ES-I3 (cell line): ENCODE measurements at regions not wholly inside any gene's neighbourhood (a gene's known extent, or its start where the extent isn't known, plus 50 kb on each side); places are given as distances from the start of the nearest gene placed in this dataset.

Experiments
- H3K36me3 ChIP-seq: 2 replicates; pipeline ENCODE4 v1.6.1; 2013; ENCODE audit warnings: mild to moderate bottlenecking, low read length, control low read depth, moderate library complexity; ENCODE audit not compliant: insufficient read depth
- H3K4me1 ChIP-seq: 2 replicates; pipeline ENCODE4 v1.6.1; 2013; ENCODE audit warnings: mild to moderate bottlenecking, control low read depth, low read length; ENCODE audit not compliant: insufficient read depth
- H3K9ac ChIP-seq: 2 replicates; pipeline ENCODE4 v1.6.1; 2013; ENCODE audit warnings: low read depth, mild to moderate bottlenecking, low read length, moderate library complexity
- H3K9me3 ChIP-seq: 2 replicates; pipeline ENCODE4 v1.6.1; 2013; ENCODE audit warnings: mild to moderate bottlenecking, low read length, moderate library complexity; ENCODE audit not compliant: control insufficient read depth, insufficient read depth

GRCh38 chr21:25369524-25370300 lies 237.6 kb downstream of the MRPL39 start:
- no peaks in the 10 kb centered on the region; the same call in 1 of the 2 replicates for H3K36me3 ChIP-seq

GRCh38 chr21:25368531-25368930 lies 238.8 kb downstream of the MRPL39 start:
- no peaks in the 10 kb centered on the region for H3K9me3 ChIP-seq
- H3K36me3 ChIP-seq: no peaks in the 10 kb centered on the region; the same call in 1 of the 2 replicates
- H3K9ac ChIP-seq: no peak overlapping the region
- peaks cover 22% of the 10 kb centered on the region for H3K4me1 ChIP-seq

More at GRCh38 chr21:25369524-25370300, 237.6 kb downstream of the MRPL39 start:
- Histone ChIP-seq H3K9ac (no peak overlapping the region), H3K9me3 (no peaks in the 10 kb centered on the region), H3K4me1 (peaks cover 31% of the 10 kb centered on the region)

- H3K36me3 ChIP-seq: no peaks in the 10 kb centered on the region; the same call in 1 of the 2 replicates
- H3K4me1 ChIP-seq: peaks cover 6% of the 10 kb centered on the region; the same call in 1 of the 2 replicates
- no peaks in the 10 kb centered on the region for H3K9me3 ChIP-seq
- H3K9ac ChIP-seq: no peak overlapping the region
These were observed 241.2 kb downstream of the MRPL39 start for GRCh38 chr21:25366116-25366515.

- H3K4me1 ChIP-seq: no peaks in the 10 kb centered on the region
- H3K9ac ChIP-seq: no peak overlapping the region
- no peaks in the 10 kb centered on the region for H3K9me3 ChIP-seq
- H3K36me3 ChIP-seq: no peaks in the 10 kb centered on the region; the same call in 1 of the 2 replicates
These were observed 244.7 kb downstream of the MRPL39 start for GRCh38 chr21:25362375-25363267.

GRCh38 chr21:25361765-25362164 lies 245.5 kb downstream of the MRPL39 start:
- H3K9me3 ChIP-seq: no peaks in the 10 kb centered on the region
- H3K4me1 ChIP-seq: no peaks in the 10 kb centered on the region
- no peak overlapping the region for H3K9ac ChIP-seq
- H3K36me3 ChIP-seq: no peaks in the 10 kb centered on the region; the same call in 1 of the 2 replicates

GRCh38 chr21:25361097-25361496 lies 246.2 kb downstream of the MRPL39 start:
- no peaks in the 10 kb centered on the region for H3K4me1 ChIP-seq
- no peaks in the 10 kb centered on the region for H3K9me3 ChIP-seq
- H3K9ac ChIP-seq: no peak overlapping the region
- no peaks in the 10 kb centered on the region for H3K36me3 ChIP-seq

- H3K36me3 ChIP-seq: no peaks in the 10 kb centered on the region
- no peak overlapping the region for H3K9ac ChIP-seq
- H3K9me3 ChIP-seq: no peaks in the 10 kb centered on the region
- H3K4me1 ChIP-seq: no peaks in the 10 kb centered on the region
These were observed 246.7 kb downstream of the MRPL39 start for GRCh38 chr21:25360593-25360992.

GRCh38 chr21:25359724-25360123 lies 247.6 kb downstream of the MRPL39 start:
- Histone ChIP-seq H3K9ac (no peak overlapping the region), H3K9me3 (no peaks in the 10 kb centered on the region), H3K4me1 (no peaks in the 10 kb centered on the region), H3K36me3 (no peaks in the 10 kb centered on the region)

GRCh38 chr21:25350056-25350455 lies 257.2 kb downstream of the MRPL39 start:
- Histone ChIP-seq H3K36me3 (no peaks in the 10 kb centered on the region), H3K9ac (no peak overlapping the region), H3K4me1 (no peaks in the 10 kb centered on the region), H3K9me3 (no peaks in the 10 kb centered on the region)

- Histone ChIP-seq H3K4me1 (peaks cover 3% of the 10 kb centered on the region), H3K9ac (no peak overlapping the region), H3K36me3 (no peaks in the 10 kb centered on the region), H3K9me3 (no peaks in the 10 kb centered on the region)
These were observed 263.3 kb downstream of the MRPL39 start for GRCh38 chr21:25343774-25344545.

- Histone ChIP-seq H3K9me3 (no peaks in the 10 kb centered on the region), H3K4me1 (peaks cover 13% of the 10 kb centered on the region), H3K9ac (no peak overlapping the region), H3K36me3 (no peaks in the 10 kb centered on the region)
These were observed 264.5 kb downstream of the MRPL39 start for GRCh38 chr21:25342816-25343215.

GRCh38 chr21:25341981-25342380 lies 265.3 kb downstream of the MRPL39 start:
- no peaks in the 10 kb centered on the region for H3K36me3 ChIP-seq
- no peak overlapping the region for H3K9ac ChIP-seq
- no peaks in the 10 kb centered on the region for H3K9me3 ChIP-seq
- H3K4me1 ChIP-seq: peaks cover 15% of the 10 kb centered on the region

- H3K36me3 ChIP-seq: no peaks in the 10 kb centered on the region
- no peaks in the 10 kb centered on the region for H3K9me3 ChIP-seq
- no peak overlapping the region for H3K9ac ChIP-seq
- peaks cover 18% of the 10 kb centered on the region for H3K4me1 ChIP-seq
These were observed 268.9 kb downstream of the MRPL39 start for GRCh38 chr21:25338415-25338814.
